HFF-Myc (cell line): ENCODE measurements at regions not wholly inside any gene's neighbourhood (a gene's known extent, or its start where the extent isn't known, plus 50 kb on each side); places are given as distances from the start of the nearest gene placed in this dataset.

Experiments used
- DNase-seq: peaks from one replicate; pipeline ENCODE4 v3.0.0-alpha.2; 2011; ENCODE audit warnings: low read depth; ENCODE audit errors: extremely low read depth
- H3K4me3 ChIP-seq: replicated peaks from 2 replicates; pipeline ENCODE4 v1.5.1; 2011; ENCODE audit warnings: low read depth, mild to moderate bottlenecking, control low read depth, low read length
- TF ChIP-seq, protein P1 (sequence below): IDR thresholded peaks from 2 replicates; pipeline ENCODE4 v1.5.1; 2012; ENCODE audit warnings: mild to moderate bottlenecking, low read depth, low read length, control low read depth; ENCODE audit errors: missing control alignments

- TF ChIP-seq, protein P1, sequence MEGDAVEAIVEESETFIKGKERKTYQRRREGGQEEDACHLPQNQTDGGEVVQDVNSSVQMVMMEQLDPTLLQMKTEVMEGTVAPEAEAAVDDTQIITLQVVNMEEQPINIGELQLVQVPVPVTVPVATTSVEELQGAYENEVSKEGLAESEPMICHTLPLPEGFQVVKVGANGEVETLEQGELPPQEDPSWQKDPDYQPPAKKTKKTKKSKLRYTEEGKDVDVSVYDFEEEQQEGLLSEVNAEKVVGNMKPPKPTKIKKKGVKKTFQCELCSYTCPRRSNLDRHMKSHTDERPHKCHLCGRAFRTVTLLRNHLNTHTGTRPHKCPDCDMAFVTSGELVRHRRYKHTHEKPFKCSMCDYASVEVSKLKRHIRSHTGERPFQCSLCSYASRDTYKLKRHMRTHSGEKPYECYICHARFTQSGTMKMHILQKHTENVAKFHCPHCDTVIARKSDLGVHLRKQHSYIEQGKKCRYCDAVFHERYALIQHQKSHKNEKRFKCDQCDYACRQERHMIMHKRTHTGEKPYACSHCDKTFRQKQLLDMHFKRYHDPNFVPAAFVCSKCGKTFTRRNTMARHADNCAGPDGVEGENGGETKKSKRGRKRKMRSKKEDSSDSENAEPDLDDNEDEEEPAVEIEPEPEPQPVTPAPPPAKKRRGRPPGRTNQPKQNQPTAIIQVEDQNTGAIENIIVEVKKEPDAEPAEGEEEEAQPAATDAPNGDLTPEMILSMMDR = no peak
- H3K4me3 ChIP-seq = no peak overlapping the region
- no peak for DNase-seq
Measured at GRCh38 chr1:198101716-198102453, 54.9 kb upstream of the NEK7 start.

DNA sequence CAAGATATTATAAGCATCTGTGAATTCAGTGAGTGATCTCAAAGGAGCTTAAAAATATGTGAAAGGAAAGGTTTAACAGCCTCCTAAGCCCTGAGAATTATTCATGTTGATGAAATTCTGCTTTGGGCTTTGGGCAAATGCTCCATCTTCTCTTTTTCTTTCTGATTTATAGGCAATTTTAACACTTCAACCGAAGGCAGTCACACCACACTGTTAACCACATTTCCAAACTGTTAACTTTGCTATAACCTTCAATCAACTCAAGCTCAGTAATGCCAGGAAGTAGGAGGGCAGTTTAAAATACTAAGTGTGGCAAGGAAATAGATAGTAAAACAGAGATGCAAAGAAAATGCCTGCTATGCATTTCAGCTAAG is 54.4 kb upstream of the NEK7 start:
- TF ChIP-seq, protein P1 = no peak
- H3K4me3 ChIP-seq = no peak overlapping the region
- no peak for DNase-seq

- no peak for DNase-seq
Measured at GRCh38 chr1:198105185-198105584, 51.6 kb upstream of the NEK7 start.

DNA sequence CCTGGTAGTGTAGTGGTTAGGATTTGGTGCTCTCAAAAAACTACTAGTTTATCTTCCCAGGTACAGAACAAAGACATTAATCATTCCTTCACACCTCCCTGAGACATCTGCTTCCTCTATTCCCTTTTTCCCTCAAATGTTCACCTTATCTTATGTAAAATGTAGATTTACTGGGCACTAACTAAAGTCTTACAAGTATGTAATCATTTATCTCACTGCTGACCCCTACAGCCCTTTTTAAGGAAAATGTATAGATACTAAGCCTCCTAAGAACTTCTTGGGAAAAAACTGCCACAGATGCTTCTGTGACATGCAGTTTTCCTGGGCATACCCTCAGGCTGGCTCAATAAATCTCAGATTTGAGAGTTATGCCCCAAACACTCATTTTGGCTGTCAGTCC is 50.8 kb upstream of the NEK7 start:
- TF ChIP-seq, protein P1 = no peak
- no peak overlapping the region for H3K4me3 ChIP-seq
- DNase-seq = no peak

More at GRCh38 chr1:198105185-198105584, 51.6 kb upstream of the NEK7 start:
- TF ChIP-seq, protein P1 = no peak
- H3K4me3 ChIP-seq = no peak overlapping the region
